Endothelial cell (in vitro differentiated cells): ENCODE measurements at regions not wholly inside any gene's neighbourhood (a gene's known extent, or its start where the extent isn't known, plus 50 kb on each side); places are given as distances from the start of the nearest gene placed in this dataset.
"Not testable (repeated sequence)": the region's sequence is repeated elsewhere in the genome, so short reads cannot be mapped to it uniquely, and the experiment has no call there.

Source experiments
- DNase-seq: peaks from one replicate; pipeline ENCODE4 v3.0.0; 2021; ENCODE audit warnings: low spot score
- H3K27ac Mint-ChIP-seq: one replicate; pipeline ENCODE4 v1.8.0; 2021; ENCODE audit warnings: mixed read lengths, inconsistent platforms; ENCODE audit not compliant: unreplicated experiment
- H3K27me3 Mint-ChIP-seq: one replicate; pipeline ENCODE4 v1.8.0; 2021; ENCODE audit warnings: mild to moderate bottlenecking, moderate library complexity, mixed read lengths, inconsistent platforms; ENCODE audit not compliant: unreplicated experiment
- H3K36me3 Mint-ChIP-seq: one replicate; pipeline ENCODE4 v1.8.0; 2021; ENCODE audit warnings: mild to moderate bottlenecking, low read depth, mixed read lengths, inconsistent platforms; ENCODE audit not compliant: unreplicated experiment
- H3K4me1 Mint-ChIP-seq: one replicate; pipeline ENCODE4 v1.8.0; 2021; ENCODE audit warnings: mild to moderate bottlenecking, mixed read lengths, inconsistent platforms; ENCODE audit not compliant: unreplicated experiment
- H3K4me3 Mint-ChIP-seq: one replicate; pipeline ENCODE4 v1.8.0; 2021; ENCODE audit warnings: mild to moderate bottlenecking, mixed read lengths, inconsistent platforms; ENCODE audit not compliant: unreplicated experiment
- H3K9me3 Mint-ChIP-seq: one replicate; pipeline ENCODE4 v1.8.0; 2021; ENCODE audit warnings: mixed read lengths, inconsistent platforms; ENCODE audit not compliant: unreplicated experiment
- CTCF ChIP-seq: fragments of 200-600 bp; sonication (generic); IDR thresholded peaks from one replicate; pipeline ENCODE4 v1.5.0; 2021; ENCODE audit warnings: antibody characterized with exemption; ENCODE audit not compliant: unreplicated experiment

DNA sequence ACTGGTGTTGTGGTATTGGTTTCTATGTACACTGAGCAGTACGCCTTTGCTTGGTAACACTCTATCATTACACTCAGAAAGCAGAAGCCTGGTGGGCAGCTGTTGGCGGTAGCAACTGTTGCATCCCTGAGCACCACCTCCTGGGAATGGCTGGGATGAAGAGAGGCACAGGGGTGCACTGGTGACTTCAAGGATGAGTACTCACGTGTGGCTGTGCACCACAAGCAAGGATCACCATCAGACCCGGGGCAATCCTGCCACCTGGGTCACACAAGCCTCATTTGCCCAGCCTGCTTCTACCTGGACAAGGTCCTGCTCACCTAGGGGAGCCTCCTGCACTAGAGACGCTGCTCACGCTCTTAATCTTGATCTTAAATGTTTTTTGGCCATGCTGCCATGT lies 336.4 kb downstream of the SI start:
- Mint-ChIP-seq H3K27me3 (peaks cover 2% of the 10 kb centered on the region), H3K9me3 (no peaks in the 10 kb centered on the region), H3K4me1 (peaks cover 5% of the 10 kb centered on the region), H3K27ac (no peak overlapping the region), H3K36me3 (no peaks in the 10 kb centered on the region), H3K4me3 (no peak overlapping the region)
- DNase-seq, result no peak
- no peak for TF ChIP-seq CTCF

DNA sequence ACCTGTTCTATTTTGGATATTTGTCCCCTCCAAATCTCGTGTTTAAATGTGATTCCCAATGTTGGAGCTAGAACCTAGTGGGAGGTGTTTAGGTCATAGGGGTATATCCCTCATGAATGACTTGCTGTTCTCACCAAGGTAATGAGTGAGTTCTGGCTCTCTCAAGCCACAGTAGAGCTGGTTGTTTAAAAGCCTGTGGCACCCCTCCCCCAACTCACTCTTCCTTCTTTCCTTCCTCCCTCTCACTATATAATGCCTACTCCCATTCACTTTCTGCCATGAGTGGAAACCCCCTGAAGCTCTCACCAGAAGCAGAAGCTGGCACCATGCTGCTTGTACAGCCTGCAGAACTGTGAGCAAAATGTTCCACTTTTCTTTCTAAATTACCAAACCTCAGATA lies 341.1 kb downstream of the SI start:
- no peak for TF ChIP-seq CTCF
- H3K4me1 Mint-ChIP-seq, result peaks cover 12% of the 10 kb centered on the region
- DNase-seq, result no peak
- no peak overlapping the region for H3K27ac Mint-ChIP-seq
- H3K4me3 Mint-ChIP-seq, result no peak overlapping the region
- peaks cover 3% of the 10 kb centered on the region for H3K27me3 Mint-ChIP-seq
- H3K9me3 Mint-ChIP-seq, result no peaks in the 10 kb centered on the region
- no peaks in the 10 kb centered on the region for H3K36me3 Mint-ChIP-seq

DNA sequence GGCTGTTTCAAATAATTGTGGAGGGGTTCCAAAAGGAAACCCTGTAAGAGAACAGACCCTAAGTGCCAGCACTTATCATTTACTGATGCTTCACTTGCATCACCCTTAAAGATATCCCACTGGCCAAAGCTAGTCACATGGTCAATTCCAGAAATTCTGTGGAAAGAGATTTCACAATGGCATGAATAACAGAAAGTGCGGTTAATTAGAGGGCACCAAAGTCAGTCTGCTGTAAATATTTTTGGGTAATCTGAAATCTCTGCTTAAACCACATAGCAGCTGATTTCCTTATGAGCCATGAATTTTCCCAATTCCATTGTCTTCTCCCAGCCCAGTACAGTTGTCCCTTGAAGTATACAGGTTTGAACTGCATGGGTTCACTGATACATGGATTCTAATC lies 346.1 kb downstream of the SI start:
- DNase-seq, result no peak
- Mint-ChIP-seq H3K9me3 (no peaks in the 10 kb centered on the region), H3K4me1 (peaks cover 9% of the 10 kb centered on the region), H3K27ac (no peak overlapping the region), H3K27me3 (peaks cover 1% of the 10 kb centered on the region), H3K4me3 (no peak overlapping the region), H3K36me3 (no peaks in the 10 kb centered on the region)
- no peak for TF ChIP-seq CTCF

GRCh38 chr3:164730815-164731360 lies 347.4 kb downstream of the SI start:
- H3K27me3 Mint-ChIP-seq, result peaks cover 1% of the 10 kb centered on the region
- H3K36me3 Mint-ChIP-seq, result no peaks in the 10 kb centered on the region
- H3K27ac Mint-ChIP-seq, result no peak overlapping the region
- H3K9me3 Mint-ChIP-seq, result no peaks in the 10 kb centered on the region
- no peak for TF ChIP-seq CTCF
- H3K4me1 Mint-ChIP-seq, result peaks cover 2% of the 10 kb centered on the region
- H3K4me3 Mint-ChIP-seq, result no peak overlapping the region
- no peak for DNase-seq

GRCh38 chr3:164723396-164723795 lies 354.9 kb downstream of the SI start:
- H3K9me3 Mint-ChIP-seq, result no peaks in the 10 kb centered on the region
- H3K36me3 Mint-ChIP-seq, result no peaks in the 10 kb centered on the region
- no peak overlapping the region for H3K27ac Mint-ChIP-seq
- DNase-seq, result no peak
- H3K27me3 Mint-ChIP-seq, result peaks cover 2% of the 10 kb centered on the region
- H3K4me3 Mint-ChIP-seq, result no peak overlapping the region
- TF ChIP-seq CTCF, result no peak
- H3K4me1 Mint-ChIP-seq, result no peaks in the 10 kb centered on the region

- H3K36me3 Mint-ChIP-seq, DNase-seq, H3K27ac Mint-ChIP-seq, H3K9me3 Mint-ChIP-seq, H3K27me3 Mint-ChIP-seq, H3K4me3 Mint-ChIP-seq, H3K4me1 Mint-ChIP-seq: not testable (repeated sequence)
Measured at GRCh38 chr3:164702808-164703207, 375.5 kb downstream of the SI start.
